ENCODE measurements at regions not wholly inside any gene's neighbourhood (a gene's known extent, or its start where the extent isn't known, plus 50 kb on each side); places are given as distances from the start of the nearest gene placed in this dataset.

- TF ChIP-seq CTCF (IDR thresholded peaks at IDR 0.05; ENCODE audit: insufficient read depth, low read length) (no peak), POLR2AphosphoS5 (IDR thresholded peaks at IDR 0.05; ENCODE audit: low read depth) (no peak), REST (IDR thresholded peaks at IDR 0.05; ENCODE audit: insufficient replicate concordance, low read depth) (no peak), SPI1 (IDR thresholded peaks at IDR 0.05; ENCODE audit: borderline replicate concordance, low read depth) (no peak)
These were observed 96.0 kb downstream of the OR13A1 start for GRCh38 chr10:45219416-45219815.

All from HL-60 (cell line).